Uterus (tissue), 3 donors: ENCODE measurements at regions not wholly inside any gene's neighbourhood (a gene's known extent, or its start where the extent isn't known, plus 50 kb on each side); places are given as distances from the start of the nearest gene placed in this dataset.

Experiments
- DNase-seq, 2 donors: peaks; one replicate each; pipeline ENCODE4 v3.0.0-alpha.2; 2019 to 2020
- H3K27ac ChIP-seq, 2 donors: fragments of 200-600 bp; sonication (generic); 1 replicate in 1 of 2; 2 replicates in 1 of 2; pipeline ENCODE4 v1.5.1; 2016 to 2018
- H3K27me3 ChIP-seq, 2 donors: fragments of 200-600 bp; sonication (generic); one replicate each; pipeline ENCODE4 v1.5.1; 2018 to 2019; ENCODE audit warnings: control low read depth in 1 of 2
- H3K36me3 ChIP-seq, 2 donors: fragments of 200-600 bp; sonication (generic); one replicate each; pipeline ENCODE4 v1.5.1; 2019; ENCODE audit warnings: control low read depth in 1 of 2
- H3K4me1 ChIP-seq, 2 donors: fragments of 200-600 bp; sonication (generic); one replicate each; pipeline ENCODE4 v1.5.1; 2018 to 2019; ENCODE audit warnings: control low read depth in 1 of 2
- H3K4me3 ChIP-seq, 2 donors: fragments of 200-600 bp; sonication (generic); 1 replicate in 1 of 2; 2 replicates in 1 of 2; pipeline ENCODE4 v1.5.1; 2018 to 2019; ENCODE audit warnings: mild to moderate bottlenecking in 1 of 2
- H3K9me3 ChIP-seq, 2 donors: fragments of 200-600 bp; sonication (generic); one replicate each; pipeline ENCODE4 v1.5.1; 2019; ENCODE audit warnings: control low read depth in 1 of 2
- CTCF ChIP-seq, 4 experiments: fragments of 200-600 bp in 2 of 4; fragments of 450-650 bp in 2 of 4; sonication (generic) in 2 of 4; IDR thresholded peaks; one replicate each; pipeline ENCODE4 v1.5.1; 2016 to 2019; ENCODE audit warnings: antibody characterized with exemption in 4 of 4, mild to moderate bottlenecking in 2 of 4, moderate library complexity in 1 of 4
- POLR2A ChIP-seq, 2 donors: fragments of 450-650 bp; IDR thresholded peaks; one replicate each; pipeline ENCODE4 v1.6.1; 2016; ENCODE audit warnings: antibody characterized with exemption in 2 of 2, mild to moderate bottlenecking in 1 of 2, moderate library complexity in 1 of 2
- intact Hi-C: fragments of 100-400 bp; cut with DNase I; formaldehyde crosslinking; loops from one replicate; pipeline ENCODE4 v1.15.1; 2023; ENCODE audit warnings: low total_unique reads
- donor health status: DM: yes; HTN: yes; CAD: no.

GRCh38 chr5:162230348-162230747, 162.8 kb downstream of the GABRG2 start:
- Histone ChIP-seq H3K4me1 (no peaks in the 10 kb centered on the region), H3K36me3 (no peaks in the 10 kb centered on the region), H3K9me3 (no peaks in the 10 kb centered on the region), H3K27me3 (no peaks in the 10 kb centered on the region), H3K27ac (no peak overlapping the region), H3K4me3 (no peak overlapping the region)
- DNase-seq, result no peak
- TF ChIP-seq POLR2A (IDR thresholded peaks at IDR 0.05), result no peak
- TF ChIP-seq CTCF (IDR thresholded peaks at IDR 0.05), result no peak
- intact Hi-C loops, result no loop called here

GRCh38 chr5:162231522-162231921, 163.9 kb downstream of the GABRG2 start:
- no peak for TF ChIP-seq CTCF (IDR thresholded peaks at IDR 0.05)
- TF ChIP-seq POLR2A (IDR thresholded peaks at IDR 0.05), result no peak
- Histone ChIP-seq H3K9me3 (no peaks in the 10 kb centered on the region), H3K27me3 (no peaks in the 10 kb centered on the region), H3K4me1 (no peaks in the 10 kb centered on the region), H3K27ac (no peak overlapping the region), H3K36me3 (no peaks in the 10 kb centered on the region), H3K4me3 (no peak overlapping the region)
- DNase-seq, result no peak
- intact Hi-C loops, result no loop called here

GRCh38 chr5:162240734-162241133, 173.2 kb downstream of the GABRG2 start:
- H3K27me3 ChIP-seq, result no peaks in the 10 kb centered on the region
- H3K36me3 ChIP-seq, result no peaks in the 10 kb centered on the region
- H3K27ac ChIP-seq, result no peak overlapping the region
- H3K4me1 ChIP-seq, result no peaks in the 10 kb centered on the region
- no peak for DNase-seq
- H3K4me3 ChIP-seq, result no peak overlapping the region
- TF ChIP-seq POLR2A (IDR thresholded peaks at IDR 0.05) (no peak), CTCF (IDR thresholded peaks at IDR 0.05) (no peak)
- intact Hi-C loops, result no loop called here
- no peaks in the 10 kb centered on the region for H3K9me3 ChIP-seq

GRCh38 chr5:162242416-162242815, 174.8 kb downstream of the GABRG2 start:
- intact Hi-C loops, result no loop called here
- no peaks in the 10 kb centered on the region for H3K4me1 ChIP-seq
- no peaks in the 10 kb centered on the region for H3K27me3 ChIP-seq
- TF ChIP-seq POLR2A (IDR thresholded peaks at IDR 0.05) (no peak), CTCF (IDR thresholded peaks at IDR 0.05) (no peak)
- H3K4me3 ChIP-seq, result no peak overlapping the region
- no peak for DNase-seq
- H3K9me3 ChIP-seq, result no peaks in the 10 kb centered on the region
- no peak overlapping the region for H3K27ac ChIP-seq
- H3K36me3 ChIP-seq, result no peaks in the 10 kb centered on the region

GRCh38 chr5:162243651-162244050, 176.1 kb downstream of the GABRG2 start:
- Histone ChIP-seq H3K27me3 (no peaks in the 10 kb centered on the region), H3K36me3 (no peaks in the 10 kb centered on the region), H3K4me3 (no peak overlapping the region), H3K4me1 (no peaks in the 10 kb centered on the region), H3K27ac (no peak overlapping the region), H3K9me3 (no peaks in the 10 kb centered on the region)
- intact Hi-C loops, result no loop called here
- TF ChIP-seq CTCF (IDR thresholded peaks at IDR 0.05), result no peak
- TF ChIP-seq POLR2A (IDR thresholded peaks at IDR 0.05), result no peak
- no peak for DNase-seq
